Stimulated activated CD8-positive, alpha-beta memory T cell treated with anti-CD3 and anti-CD28 coated beads, Interleukin-15, amount 100 ng/mL, for 4 hours (primary cell): ENCODE measurements at regions not wholly inside any gene's neighbourhood (a gene's known extent, or its start where the extent isn't known, plus 50 kb on each side); places are given as distances from the start of the nearest gene placed in this dataset.

Experiments
- DNase-seq, 2 donors: peaks; one replicate each; pipeline ENCODE4 v3.0.0-alpha.2; 2020; ENCODE audit warnings: low read depth in 2 of 2

- no peak for DNase-seq
Measured at GRCh38 chr2:8447610-8448221, 234.1 kb upstream of the ID2 start.

GRCh38 chr2:8448824-8449556 is 232.9 kb upstream of the ID2 start:
- DNase-seq = no peak

GRCh38 chr2:8451273-8451672 is 230.6 kb upstream of the ID2 start:
- no peak for DNase-seq

- DNase-seq = no peak
Measured at GRCh38 chr2:8452296-8452695, 229.6 kb upstream of the ID2 start.

- DNase-seq = no peak
Measured at GRCh38 chr2:8452979-8453903, 228.6 kb upstream of the ID2 start.

GRCh38 chr2:8453904-8454302 is 228.0 kb upstream of the ID2 start:
- no peak for DNase-seq

GRCh38 chr2:8454797-8455196 is 227.1 kb upstream of the ID2 start:
- DNase-seq = no peak

GRCh38 chr2:8455236-8456150 is 226.4 kb upstream of the ID2 start:
- DNase-seq = no peak

GRCh38 chr2:8456151-8457091 is 225.4 kb upstream of the ID2 start:
- DNase-seq = no peak

- no peak for DNase-seq
Measured at GRCh38 chr2:8457092-8457481, 224.8 kb upstream of the ID2 start.

GRCh38 chr2:8457699-8458502 is 224.0 kb upstream of the ID2 start:
- no peak for DNase-seq

- no peak for DNase-seq
Measured at GRCh38 chr2:8458503-8459459, 223.1 kb upstream of the ID2 start.

- no peak for DNase-seq
Measured at GRCh38 chr2:8459474-8459873, 222.4 kb upstream of the ID2 start.

- DNase-seq = no peak
Measured at GRCh38 chr2:8461341-8461740, 220.5 kb upstream of the ID2 start.

- DNase-seq = no peak
Measured at GRCh38 chr2:8462280-8462679, 219.6 kb upstream of the ID2 start.

GRCh38 chr2:8462899-8463648 is 218.8 kb upstream of the ID2 start:
- no peak for DNase-seq

GRCh38 chr2:8465560-8465959 is 216.3 kb upstream of the ID2 start:
- no peak for DNase-seq
